HEK293 (cell line): ENCODE measurements at regions not wholly inside any gene's neighbourhood (a gene's known extent, or its start where the extent isn't known, plus 50 kb on each side); places are given as distances from the start of the nearest gene placed in this dataset.

Experiments
- CTCF ChIA-PET: fragments of 350-600 bp; formaldehyde crosslinking; extraction: SDS; loops from one replicate; lab custom pipeline; 2021; ENCODE audit warnings: antibody characterized with exemption; lab: Yijun Ruan, JAX
- POLR2A ChIA-PET: fragments of 300-600 bp; formaldehyde crosslinking; extraction: SDS; loops from one replicate; lab custom pipeline; 2020; ENCODE audit warnings: antibody characterized with exemption, inconsistent platforms; lab: Yijun Ruan, JAX
- H3K27ac ChIP-seq: fragments of 200-500 bp; sonication (Bioruptor generic); 2 replicates; pipeline ENCODE4 v1.5.1; 2014; ENCODE audit warnings: low read depth, low read length, control low read depth, inconsistent platforms; ENCODE audit errors: extremely low read depth
- H3K36me3 ChIP-seq, 2 experiments: fragments of 200-500 bp in 1 of 2; sonication (Bioruptor generic) in 1 of 2; 1 replicate in 1 of 2; 2 replicates in 1 of 2; pipeline ENCODE4 v1.5.1; 2014 to 2017; ENCODE audit warnings: inconsistent platforms in 2 of 2, low read length in 2 of 2; ENCODE audit not compliant: control insufficient read depth in 2 of 2, insufficient read depth in 1 of 2
- H3K4me1 ChIP-seq: fragments of 200-500 bp; sonication (Bioruptor generic); 2 replicates; pipeline ENCODE4 v1.5.1; 2014; ENCODE audit warnings: mild to moderate bottlenecking, low read length, inconsistent platforms; ENCODE audit not compliant: control insufficient read depth, insufficient read depth
- H3K4me3 ChIP-seq: 2 replicates; pipeline ENCODE4 v1.5.1; 2011; ENCODE audit warnings: low read depth, mild to moderate bottlenecking, control low read depth, low read length, moderate library complexity
- H3K9me3 ChIP-seq: fragments of 200-500 bp; sonication (Bioruptor generic); 2 replicates; pipeline ENCODE4 v1.5.1; 2014; ENCODE audit warnings: low read depth, low read length, inconsistent platforms; ENCODE audit not compliant: control insufficient read depth, insufficient read depth
- PRDM1 ChIP-seq: fragments of 450-650 bp; formaldehyde crosslinking; IDR thresholded peaks from 2 replicates; pipeline ENCODE4; 2016; ENCODE audit warnings: missing biosample characterization, missing genetic modification characterization
- SP2 ChIP-seq: fragments of 450-650 bp; formaldehyde crosslinking; IDR thresholded peaks from 2 replicates; pipeline ENCODE4 v1.5.1; 2016; ENCODE audit warnings: missing biosample characterization, missing genetic modification characterization
- ZBTB1 ChIP-seq: fragments of 450-650 bp; formaldehyde crosslinking; IDR thresholded peaks from 2 replicates; pipeline ENCODE4 v1.5.1; 2016; ENCODE audit warnings: missing biosample characterization, missing genetic modification characterization
- ZNF16 ChIP-seq: fragments of 450-650 bp; formaldehyde crosslinking; IDR thresholded peaks from 2 replicates; pipeline ENCODE4 v1.5.1; 2016; ENCODE audit warnings: low read depth, missing biosample characterization, missing genetic modification characterization
- ZNF2 ChIP-seq: fragments of 450-650 bp; formaldehyde crosslinking; IDR thresholded peaks from 2 replicates; pipeline ENCODE4 v1.5.1; 2016; ENCODE audit warnings: missing biosample characterization, missing genetic modification characterization
- ZNF571 ChIP-seq: fragments of 450-650 bp; formaldehyde crosslinking; IDR thresholded peaks from 2 replicates; pipeline ENCODE4 v1.5.0; 2017; ENCODE audit warnings: missing biosample characterization, missing genetic modification characterization
- ZNF791 ChIP-seq: fragments of 450-650 bp; formaldehyde crosslinking; IDR thresholded peaks from 2 replicates; pipeline ENCODE4 v1.5.1; 2016; ENCODE audit warnings: missing biosample characterization, missing genetic modification characterization
- ZNF830 ChIP-seq: fragments of 450-650 bp; IDR thresholded peaks from 2 replicates; pipeline ENCODE4 v1.5.0; 2018; ENCODE audit warnings: missing biosample characterization, missing genetic modification characterization, low read depth, mild to moderate bottlenecking, moderate library complexity
- TF ChIP-seq, protein P1 (sequence below): fragments of 450-650 bp; formaldehyde crosslinking; IDR thresholded peaks from 2 replicates; pipeline ENCODE4 v1.5.1; 2016; ENCODE audit warnings: missing biosample characterization, missing genetic modification characterization
- TF ChIP-seq, protein P2 (sequence below): fragments of 450-650 bp; formaldehyde crosslinking; IDR thresholded peaks from 2 replicates; pipeline ENCODE4 v1.5.1; 2016; ENCODE audit warnings: missing biosample characterization, missing genetic modification characterization
- TF ChIP-seq, protein P3 (sequence below): fragments of 450-650 bp; formaldehyde crosslinking; IDR thresholded peaks from 2 replicates; pipeline ENCODE4 v1.5.1; 2016; ENCODE audit warnings: missing biosample characterization, missing genetic modification characterization

DNA sequence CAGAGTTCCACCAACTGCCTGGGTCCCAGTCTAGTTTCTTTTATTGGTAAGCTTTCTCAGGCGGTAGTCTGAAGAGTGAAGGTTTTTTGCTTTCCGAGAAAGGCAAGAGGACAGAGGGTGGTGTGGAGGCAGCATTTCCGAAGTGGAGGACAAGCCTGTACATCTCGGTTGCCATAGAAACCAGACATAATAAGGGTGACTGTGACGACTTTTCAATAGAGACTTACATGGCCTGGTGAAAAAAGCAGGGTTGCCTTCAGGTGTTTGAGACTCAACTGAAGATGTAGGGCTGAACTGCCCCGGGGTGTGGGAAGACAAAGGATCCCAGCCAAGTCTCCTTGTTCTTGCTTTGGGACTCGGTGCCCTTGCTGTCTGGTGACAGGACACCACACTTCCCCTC is 53.6 kb upstream of the RAB40AL start:
- CTCF ChIA-PET, result interaction anchor here (3.4 kb wide), 1 partner anchor 17 kb away, joined by 9 read pairs; no protein-coding TSS in a partner anchor
- no peak overlapping the region for H3K27ac ChIP-seq
- H3K36me3 ChIP-seq, result peaks cover 0 to 41% of the 10 kb centered on the region in 2 experiments; a peak in 1 of 3 replicates
- no peaks in the 10 kb centered on the region for H3K4me1 ChIP-seq
- POLR2A ChIA-PET, result no interaction called here
- H3K9me3 ChIP-seq, result no peaks in the 10 kb centered on the region
- H3K4me3 ChIP-seq, result no peak overlapping the region
- TF ChIP-seq, protein P1, sequence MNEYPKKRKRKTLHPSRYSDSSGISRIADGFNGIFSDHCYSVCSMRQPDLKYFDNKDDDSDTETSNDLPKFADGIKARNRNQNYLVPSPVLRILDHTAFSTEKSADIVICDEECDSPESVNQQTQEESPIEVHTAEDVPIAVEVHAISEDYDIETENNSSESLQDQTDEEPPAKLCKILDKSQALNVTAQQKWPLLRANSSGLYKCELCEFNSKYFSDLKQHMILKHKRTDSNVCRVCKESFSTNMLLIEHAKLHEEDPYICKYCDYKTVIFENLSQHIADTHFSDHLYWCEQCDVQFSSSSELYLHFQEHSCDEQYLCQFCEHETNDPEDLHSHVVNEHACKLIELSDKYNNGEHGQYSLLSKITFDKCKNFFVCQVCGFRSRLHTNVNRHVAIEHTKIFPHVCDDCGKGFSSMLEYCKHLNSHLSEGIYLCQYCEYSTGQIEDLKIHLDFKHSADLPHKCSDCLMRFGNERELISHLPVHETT (tag by site-specific recombination), result no peak
- no peak for TF ChIP-seq ZBTB1 (tag by site-specific recombination)
- TF ChIP-seq, protein P2, sequence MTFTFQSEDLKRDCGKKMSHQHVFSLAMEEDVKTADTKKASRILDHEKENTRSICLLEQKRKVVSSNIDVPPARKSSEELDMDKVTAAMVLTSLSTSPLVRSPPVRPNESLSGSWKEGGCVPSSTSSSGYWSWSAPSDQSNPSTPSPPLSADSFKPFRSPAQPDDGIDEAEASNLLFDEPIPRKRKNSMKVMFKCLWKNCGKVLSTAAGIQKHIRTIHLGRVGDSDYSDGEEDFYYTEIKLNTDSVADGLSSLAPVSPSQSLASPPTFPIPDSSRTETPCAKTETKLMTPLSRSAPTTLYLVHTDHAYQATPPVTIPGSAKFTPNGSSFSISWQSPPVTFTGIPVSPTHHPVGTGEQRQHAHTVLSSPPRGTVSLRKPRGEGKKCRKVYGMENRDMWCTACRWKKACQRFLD (tag by site-specific recombination), result no peak
- TF ChIP-seq, protein P3, sequence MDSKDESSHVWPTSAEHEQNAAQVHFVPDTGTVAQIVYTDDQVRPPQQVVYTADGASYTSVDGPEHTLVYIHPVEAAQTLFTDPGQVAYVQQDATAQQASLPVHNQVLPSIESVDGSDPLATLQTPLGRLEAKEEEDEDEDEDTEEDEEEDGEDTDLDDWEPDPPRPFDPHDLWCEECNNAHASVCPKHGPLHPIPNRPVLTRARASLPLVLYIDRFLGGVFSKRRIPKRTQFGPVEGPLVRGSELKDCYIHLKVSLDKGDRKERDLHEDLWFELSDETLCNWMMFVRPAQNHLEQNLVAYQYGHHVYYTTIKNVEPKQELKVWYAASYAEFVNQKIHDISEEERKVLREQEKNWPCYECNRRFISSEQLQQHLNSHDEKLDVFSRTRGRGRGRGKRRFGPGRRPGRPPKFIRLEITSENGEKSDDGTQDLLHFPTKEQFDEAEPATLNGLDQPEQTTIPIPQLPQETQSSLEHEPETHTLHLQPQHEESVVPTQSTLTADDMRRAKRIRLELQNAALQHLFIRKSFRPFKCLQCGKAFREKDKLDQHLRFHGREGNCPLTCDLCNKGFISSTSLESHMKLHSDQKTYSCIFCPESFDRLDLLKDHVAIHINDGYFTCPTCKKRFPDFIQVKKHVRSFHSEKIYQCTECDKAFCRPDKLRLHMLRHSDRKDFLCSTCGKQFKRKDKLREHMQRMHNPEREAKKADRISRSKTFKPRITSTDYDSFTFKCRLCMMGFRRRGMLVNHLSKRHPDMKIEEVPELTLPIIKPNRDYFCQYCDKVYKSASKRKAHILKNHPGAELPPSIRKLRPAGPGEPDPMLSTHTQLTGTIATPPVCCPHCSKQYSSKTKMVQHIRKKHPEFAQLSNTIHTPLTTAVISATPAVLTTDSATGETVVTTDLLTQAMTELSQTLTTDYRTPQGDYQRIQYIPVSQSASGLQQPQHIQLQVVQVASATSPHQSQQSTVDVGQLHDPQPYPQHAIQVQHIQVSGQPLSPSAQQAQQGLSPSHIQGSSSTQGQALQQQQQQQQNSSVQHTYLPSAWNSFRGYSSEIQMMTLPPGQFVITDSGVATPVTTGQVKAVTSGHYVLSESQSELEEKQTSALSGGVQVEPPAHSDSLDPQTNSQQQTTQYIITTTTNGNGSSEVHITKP (tag by site-specific recombination), result no peak
- TF ChIP-seq ZNF791, result no peak
- no peak for TF ChIP-seq ZNF16 (tag by site-specific recombination)
- TF ChIP-seq ZNF2 (tag by site-specific recombination), result no peak
- TF ChIP-seq SP2 (tag by site-specific recombination), result no peak
- no peak for TF ChIP-seq ZNF571 (tag by site-specific recombination)
- TF ChIP-seq ZNF830 (tag by site-specific recombination), result no peak
- no peak for TF ChIP-seq PRDM1 (tag by site-specific recombination)
